ENCODE measurements at regions not wholly inside any gene's neighbourhood (a gene's known extent, or its start where the extent isn't known, plus 50 kb on each side); places are given as distances from the start of the nearest gene placed in this dataset.

- no peak for DNase-seq
- no peak for ATAC-seq (ENCODE audit: low read depth)
- Mint-ChIP-seq H3K4me1 (no peaks in the 10 kb centered on the region), H3K27me3 (no peaks in the 10 kb centered on the region), H3K36me3 (ENCODE audit: low read depth) (no peaks in the 10 kb centered on the region), H3K4me3 (no peak overlapping the region), H3K9me3 (peaks cover 7% of the 10 kb centered on the region), H3K27ac (no peak overlapping the region)
- no peak for TF ChIP-seq CTCF (IDR thresholded peaks at IDR 0.05)
- ChIA-PET CTCF (no interaction called here), POLR2A (no interaction called here)
- intact Hi-C loops (cut with micrococcal nuclease) = no loop called here
Measured at GRCh38 chr4:156538210-156538609, 433.4 kb downstream of the PDGFC start.

GRCh38 chr4:156537286-156537685 is 434.3 kb downstream of the PDGFC start:
- no peak for TF ChIP-seq CTCF (IDR thresholded peaks at IDR 0.05)
- POLR2A ChIA-PET = no interaction called here
- intact Hi-C loops (cut with micrococcal nuclease) = no loop called here
- H3K36me3 Mint-ChIP-seq (ENCODE audit: low read depth) = no peaks in the 10 kb centered on the region
- DNase-seq (no peak), ATAC-seq (ENCODE audit: low read depth) (no peak)
- CTCF ChIA-PET = no interaction called here
- no peak overlapping the region for H3K4me3 Mint-ChIP-seq
- no peaks in the 10 kb centered on the region for H3K4me1 Mint-ChIP-seq
- H3K27ac Mint-ChIP-seq = no peak overlapping the region
- no peaks in the 10 kb centered on the region for H3K27me3 Mint-ChIP-seq
- H3K9me3 Mint-ChIP-seq = peaks cover 9% of the 10 kb centered on the region

DNA sequence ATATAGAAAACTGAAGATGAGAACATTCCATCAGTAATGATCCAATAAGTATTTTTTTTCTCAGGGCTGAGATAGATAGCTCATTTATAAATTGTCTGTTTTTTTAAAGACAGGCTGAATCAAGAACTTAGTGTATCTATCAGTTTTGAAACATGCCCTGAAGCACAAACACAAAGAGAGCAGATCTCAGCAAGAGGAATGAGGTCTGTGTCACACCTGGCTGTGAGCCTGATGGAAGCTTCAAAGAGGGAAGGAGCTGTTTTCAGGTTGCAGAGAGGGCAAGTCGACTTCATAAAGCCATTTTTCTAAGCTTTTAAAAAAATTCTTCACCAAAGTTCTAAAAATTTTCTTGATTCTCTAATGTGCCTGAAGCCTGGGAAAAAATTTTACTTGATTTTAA is 434.9 kb downstream of the PDGFC start:
- no peak overlapping the region for H3K27ac Mint-ChIP-seq
- no peak for TF ChIP-seq CTCF (IDR thresholded peaks at IDR 0.05)
- CTCF ChIA-PET = no interaction called here
- peaks cover 9% of the 10 kb centered on the region for H3K9me3 Mint-ChIP-seq
- POLR2A ChIA-PET = no interaction called here
- H3K4me1 Mint-ChIP-seq = no peaks in the 10 kb centered on the region
- ATAC-seq (ENCODE audit: low read depth) (no peak), DNase-seq (no peak)
- H3K36me3 Mint-ChIP-seq (ENCODE audit: low read depth) = no peaks in the 10 kb centered on the region
- no peaks in the 10 kb centered on the region for H3K27me3 Mint-ChIP-seq
- no peak overlapping the region for H3K4me3 Mint-ChIP-seq
- intact Hi-C loops (cut with micrococcal nuclease) = no loop called here

DNA sequence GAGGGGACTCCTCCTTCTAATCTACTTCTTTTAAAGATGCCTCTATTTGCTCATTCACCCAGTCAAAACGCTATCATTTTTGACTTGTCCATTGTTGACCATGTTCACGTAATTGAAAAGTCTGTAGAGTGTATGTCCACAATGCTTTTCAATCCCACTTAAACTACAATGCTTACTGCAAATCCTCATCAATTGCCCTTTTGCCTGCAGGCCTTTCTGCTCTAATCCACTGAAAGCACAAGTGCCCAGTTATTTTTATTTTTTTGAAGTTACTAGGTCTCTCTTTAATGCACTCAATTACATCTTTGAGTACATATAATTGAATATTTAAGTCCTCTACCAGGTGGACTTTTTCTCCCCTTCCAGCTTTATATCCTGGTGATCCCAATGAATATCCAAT is 437.4 kb downstream of the PDGFC start:
- ATAC-seq (ENCODE audit: low read depth) (no peak), DNase-seq (no peak)
- H3K4me3 Mint-ChIP-seq = no peak overlapping the region
- no peaks in the 10 kb centered on the region for H3K36me3 Mint-ChIP-seq (ENCODE audit: low read depth)
- CTCF ChIA-PET = no interaction called here
- H3K4me1 Mint-ChIP-seq = no peaks in the 10 kb centered on the region
- intact Hi-C loops (cut with micrococcal nuclease) = no loop called here
- no peaks in the 10 kb centered on the region for H3K27me3 Mint-ChIP-seq
- POLR2A ChIA-PET = no interaction called here
- no peak for TF ChIP-seq CTCF (IDR thresholded peaks at IDR 0.05)
- peaks cover 9% of the 10 kb centered on the region for H3K9me3 Mint-ChIP-seq
- no peak overlapping the region for H3K27ac Mint-ChIP-seq

DNA sequence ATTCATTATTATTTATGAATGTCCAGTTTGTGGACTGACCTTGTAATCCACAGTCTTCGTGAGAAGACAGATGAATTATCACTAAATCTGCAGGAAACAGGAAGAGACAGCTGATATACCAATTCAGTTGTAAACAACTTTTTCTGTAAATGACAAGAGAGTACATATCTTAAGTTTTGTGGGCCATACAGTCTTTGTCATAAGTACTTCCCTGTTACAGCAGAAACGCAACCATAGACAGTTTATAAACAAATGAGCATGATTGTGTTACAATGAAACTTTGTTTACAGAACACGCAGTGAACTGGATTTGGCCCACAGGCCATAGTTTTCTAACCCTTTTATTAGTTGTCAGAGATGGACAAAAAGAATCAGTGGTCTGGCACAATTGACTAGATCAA is 443.4 kb downstream of the PDGFC start:
- Mint-ChIP-seq H3K9me3 (peaks cover 3% of the 10 kb centered on the region), H3K36me3 (ENCODE audit: low read depth) (no peaks in the 10 kb centered on the region), H3K27ac (no peak overlapping the region), H3K27me3 (no peaks in the 10 kb centered on the region), H3K4me1 (no peaks in the 10 kb centered on the region), H3K4me3 (no peak overlapping the region)
- ChIA-PET POLR2A (no interaction called here), CTCF (no interaction called here)
- DNase-seq (no peak), ATAC-seq (ENCODE audit: low read depth) (no peak)
- TF ChIP-seq CTCF (IDR thresholded peaks at IDR 0.05) = no peak
- intact Hi-C loops (cut with micrococcal nuclease) = no loop called here

All from activated B cell treated with CpG ODN at 0.5 μM for 24 hours (primary cell).